GM19238 (cell line): ENCODE measurements at regions not wholly inside any gene's neighbourhood (a gene's known extent, or its start where the extent isn't known, plus 50 kb on each side); places are given as distances from the start of the nearest gene placed in this dataset.
"Not testable (repeated sequence)": the region's sequence is repeated elsewhere in the genome, so short reads cannot be mapped to it uniquely, and the experiment has no call there.

ENCODE experiments used
- DNase-seq: peaks from one replicate; pipeline ENCODE4 v3.0.0; 2011; ENCODE audit warnings: low spot score; ENCODE audit not compliant: insufficient read length

DNA sequence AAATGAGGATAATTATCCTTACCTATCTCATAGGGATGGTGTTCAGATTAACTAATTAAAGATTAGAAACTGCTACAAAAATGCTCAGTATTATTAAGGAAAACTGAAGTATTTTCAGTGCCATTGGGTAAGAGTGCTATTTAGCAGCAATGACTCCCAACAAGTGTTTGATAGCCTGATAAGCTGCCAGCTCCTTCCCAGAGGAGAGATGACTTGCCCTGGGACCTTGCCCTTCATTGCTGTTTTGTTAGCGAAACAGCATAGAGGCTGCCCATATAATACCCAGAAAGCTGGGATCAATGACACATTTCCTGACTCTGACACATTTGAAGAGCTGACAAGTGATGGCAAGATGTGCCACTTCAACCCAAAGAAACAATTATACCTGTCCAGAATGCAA lies 592.2 kb downstream of the ADGRL2 start:
- no peak for DNase-seq

DNA sequence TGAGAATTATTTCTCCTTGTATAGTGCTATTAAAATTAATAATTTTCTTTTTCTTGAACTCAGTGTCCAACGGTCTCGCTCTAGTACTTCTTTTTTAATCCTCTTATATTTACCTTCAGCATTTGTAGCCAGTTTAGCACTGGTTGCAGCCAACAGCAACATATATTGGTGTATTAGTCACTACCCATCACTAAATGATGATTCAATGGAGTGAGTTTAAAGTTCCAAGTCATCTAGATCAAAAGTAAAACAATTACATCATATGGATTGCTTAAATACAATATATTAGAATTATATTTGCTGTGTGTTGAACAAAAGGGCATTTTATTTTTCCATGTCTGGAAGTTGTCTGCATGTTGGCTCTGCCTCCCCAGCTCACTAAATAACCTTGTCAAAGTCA lies 591.8 kb downstream of the ADGRL2 start:
- no peak for DNase-seq

DNA sequence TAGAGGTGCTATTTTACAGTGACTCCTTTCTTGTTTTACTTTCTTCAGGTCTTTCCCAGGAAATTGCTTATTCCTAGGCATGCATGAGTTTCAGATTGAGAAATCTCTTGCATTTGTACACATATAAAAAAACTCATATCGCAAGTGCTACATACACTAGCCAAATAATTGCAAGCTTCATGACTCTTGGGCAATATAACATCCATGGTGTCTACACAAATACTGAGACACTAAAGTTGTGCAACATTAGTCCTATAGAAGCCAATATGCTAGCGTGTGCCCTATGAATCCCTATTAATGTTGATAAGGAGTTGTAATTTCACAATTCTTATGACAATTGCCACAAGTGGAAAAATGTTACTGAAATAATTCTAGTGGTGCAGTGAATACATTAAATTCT lies 591.0 kb downstream of the ADGRL2 start:
- DNase-seq: no peak

DNA sequence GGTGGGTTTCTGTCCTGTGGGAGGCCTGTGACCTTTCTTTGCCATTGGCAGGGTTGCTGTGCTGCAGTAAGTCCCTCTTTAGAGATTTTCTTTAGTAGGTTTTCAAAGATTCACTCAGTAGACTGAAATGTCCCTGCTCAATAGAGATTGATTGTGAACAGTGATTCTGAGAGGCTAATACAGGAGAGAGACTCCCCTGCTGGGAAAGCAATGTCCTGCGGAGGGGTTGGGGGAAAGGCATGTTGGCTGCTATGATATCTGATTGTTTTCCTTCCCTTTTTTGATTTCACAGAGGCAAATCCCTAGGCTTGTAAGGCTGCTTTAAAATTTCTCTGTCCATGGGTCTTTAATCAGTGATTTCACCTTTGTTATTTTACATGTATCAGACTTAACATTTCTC lies 589.9 kb downstream of the ADGRL2 start:
- DNase-seq: no peak

DNA sequence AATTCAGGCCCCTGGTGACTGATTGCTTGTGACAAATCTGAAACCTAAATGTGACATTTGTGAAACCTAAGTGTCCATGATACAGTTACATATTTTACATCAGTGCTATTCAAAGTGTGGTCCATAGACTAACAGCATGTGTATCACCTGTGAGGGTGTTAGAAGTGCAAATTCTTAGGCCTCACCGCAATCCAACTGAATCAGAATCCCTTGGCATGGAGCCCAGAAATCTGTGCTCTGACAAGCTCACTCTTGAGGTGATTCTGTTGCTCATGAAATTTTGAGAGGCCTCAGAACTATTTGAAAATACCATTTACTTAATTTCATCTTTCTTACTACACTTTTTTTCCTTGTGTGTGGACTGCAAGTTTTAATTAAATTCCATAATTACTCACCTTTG lies 587.9 kb downstream of the ADGRL2 start:
- no peak for DNase-seq

DNA sequence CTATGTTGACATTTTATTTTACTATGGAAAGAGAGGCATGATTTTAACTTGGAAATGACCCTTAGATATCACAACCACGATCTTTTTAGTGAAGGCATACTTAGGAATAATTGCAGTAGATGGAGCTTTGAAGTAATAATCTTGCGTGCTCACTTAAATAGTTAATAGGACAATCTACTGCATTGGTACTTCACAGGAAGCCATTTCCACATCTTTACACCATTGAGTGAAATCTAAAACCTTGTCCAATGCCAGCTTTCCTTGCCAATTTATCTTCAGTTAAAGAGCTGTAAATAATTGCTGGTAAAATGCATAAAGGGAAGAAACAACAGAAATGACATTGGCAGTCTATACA lies 586.3 kb downstream of the ADGRL2 start:
- no peak for DNase-seq

DNA sequence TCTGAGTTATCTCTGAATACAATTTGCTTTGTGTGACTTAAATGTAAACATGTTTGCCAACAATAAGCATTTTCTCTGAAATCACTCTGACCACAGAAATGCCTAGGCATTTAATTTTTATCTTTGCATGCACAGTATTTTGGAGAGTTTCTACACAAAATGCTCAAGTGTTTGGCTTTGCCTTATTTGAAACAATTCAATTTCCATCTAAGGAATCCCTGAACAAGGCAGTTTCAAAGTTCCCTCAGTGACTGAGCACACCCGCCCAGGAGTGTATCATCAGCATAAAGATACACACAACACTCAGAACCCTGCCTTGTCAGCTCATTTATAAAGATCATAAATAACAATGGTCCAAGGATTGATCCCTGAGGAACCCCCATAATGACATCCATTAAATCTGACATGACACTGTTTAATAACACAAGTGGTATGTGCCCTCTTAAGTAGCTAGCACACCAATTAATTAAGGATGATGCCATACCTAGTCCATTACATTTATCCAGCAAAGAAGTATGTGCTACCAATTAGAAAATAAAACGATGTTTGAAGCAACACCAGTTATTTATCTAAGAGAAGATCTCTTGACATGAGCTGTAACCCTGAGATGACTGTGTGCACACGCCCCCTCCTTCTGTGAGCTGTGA lies 585.8 kb downstream of the ADGRL2 start:
- no peak for DNase-seq

DNA sequence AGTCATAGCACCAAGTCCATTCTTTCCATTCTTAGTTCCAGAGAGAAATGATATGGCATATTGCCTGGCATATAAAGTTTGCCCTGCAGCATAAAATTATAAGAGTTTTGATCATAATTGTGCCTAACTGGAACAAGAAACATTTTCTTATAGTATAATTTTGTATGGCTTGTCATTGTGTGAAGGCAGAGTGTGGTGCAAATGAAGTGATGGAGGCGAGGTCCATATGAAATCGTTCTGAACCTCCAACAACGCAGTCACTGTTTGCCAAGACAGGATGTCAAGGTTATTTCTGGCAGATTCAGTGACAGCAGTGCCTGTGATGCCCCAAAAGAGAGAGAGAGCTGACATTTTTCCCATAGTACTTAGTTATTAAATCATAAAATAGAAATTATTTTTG lies 584.0 kb downstream of the ADGRL2 start:
- no peak for DNase-seq

DNA sequence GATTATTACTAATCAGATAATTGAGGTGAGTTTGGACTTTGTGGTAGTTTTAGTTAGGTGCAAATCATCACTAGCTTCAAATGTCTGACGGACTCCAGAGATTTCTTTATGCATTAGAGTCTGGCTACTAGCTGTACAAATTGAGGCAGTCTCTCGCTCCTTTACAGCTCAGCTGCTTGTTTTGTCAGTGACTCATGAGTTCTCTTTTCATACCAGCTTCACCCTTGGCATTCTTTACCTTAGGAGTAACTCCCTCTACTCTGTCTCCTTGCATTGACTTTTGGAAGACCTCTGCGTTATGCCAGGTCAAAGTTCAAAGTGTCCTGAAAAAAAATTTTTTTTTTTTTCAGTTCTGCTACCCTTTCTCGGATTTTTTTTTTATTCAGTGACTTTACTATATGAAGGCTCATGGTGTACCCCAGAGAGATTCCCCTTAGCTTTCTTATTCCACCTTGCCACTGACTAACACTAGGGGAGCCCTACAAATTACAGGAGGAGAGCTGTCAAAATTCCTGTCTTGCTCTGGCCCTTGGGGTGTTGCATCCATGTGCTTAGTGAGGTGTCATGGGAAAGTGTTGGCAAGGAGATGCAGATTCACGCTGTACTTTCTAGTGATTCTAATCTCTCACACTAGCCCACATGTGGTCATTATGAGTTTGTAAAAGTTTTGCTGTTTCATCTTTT lies 576.6 kb downstream of the ADGRL2 start:
- no peak for DNase-seq

DNA sequence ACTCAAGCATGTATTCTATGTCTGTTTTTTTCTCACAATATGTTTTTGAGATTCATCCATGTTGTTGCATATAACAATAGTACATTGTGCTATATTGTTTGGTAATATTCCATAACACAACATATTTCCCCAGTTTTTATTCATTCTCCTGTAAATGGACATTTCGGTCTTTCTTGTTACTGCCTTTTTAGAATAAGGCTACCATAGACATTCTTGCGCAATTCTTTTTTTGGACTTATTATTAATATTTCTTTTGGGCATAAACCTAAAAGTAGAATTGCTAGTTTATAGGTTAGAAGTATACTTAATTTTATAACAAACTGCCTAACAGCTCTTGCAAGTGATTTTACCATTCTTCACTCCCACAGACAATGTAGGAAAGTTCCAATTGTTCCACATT lies 573.0 kb downstream of the ADGRL2 start:
- DNase-seq: no peak

DNA sequence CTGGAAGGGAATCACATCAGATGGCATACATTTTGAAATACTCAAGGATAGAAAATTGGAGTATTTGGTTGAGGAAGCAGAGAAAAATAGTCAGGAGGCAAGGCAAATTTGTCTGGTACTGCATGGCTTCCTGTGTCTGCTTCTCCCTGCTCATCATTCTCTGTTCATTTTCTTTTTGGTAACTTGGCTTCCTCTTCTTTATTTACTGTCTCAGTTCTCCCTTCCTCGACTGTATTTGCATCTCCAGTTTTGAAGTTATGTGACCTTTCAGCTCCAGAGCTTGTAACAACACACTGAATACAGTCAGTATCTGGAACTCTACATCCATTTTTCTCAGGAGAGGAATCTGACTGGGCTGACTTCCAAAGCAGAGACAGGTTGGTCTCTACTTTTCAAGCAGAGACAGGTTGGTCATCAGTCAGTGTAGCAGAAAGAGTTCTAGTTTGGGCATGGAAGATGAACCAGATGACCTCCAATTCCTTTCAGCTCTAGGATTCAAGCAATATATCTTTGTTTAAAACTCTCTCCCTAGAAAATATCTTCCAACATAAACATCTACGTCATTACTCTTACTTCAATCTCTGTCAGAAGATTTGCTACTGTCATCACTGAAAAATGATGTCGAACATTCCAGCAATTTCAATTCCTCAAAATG lies 571.2 kb downstream of the ADGRL2 start:
- DNase-seq: no peak

DNA sequence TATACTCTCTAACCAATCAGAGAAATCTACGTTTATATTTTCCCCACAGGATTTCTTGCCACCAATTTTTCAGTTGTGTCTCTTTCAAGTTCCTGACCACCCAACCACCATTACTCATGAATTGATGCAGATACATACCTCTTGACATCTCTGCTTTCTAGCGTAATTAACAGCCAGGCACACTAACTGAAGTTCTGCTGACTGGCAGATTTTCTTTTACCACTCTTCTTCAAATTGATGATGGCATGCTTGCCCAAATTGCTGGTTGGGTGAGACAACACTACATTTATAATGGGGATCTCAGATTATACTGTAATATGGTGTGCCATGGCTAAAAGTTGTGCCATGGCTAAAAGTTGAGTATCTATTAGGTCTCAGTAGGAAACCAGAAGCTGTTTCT lies 566.7 kb downstream of the ADGRL2 start:
- no peak for DNase-seq

DNA sequence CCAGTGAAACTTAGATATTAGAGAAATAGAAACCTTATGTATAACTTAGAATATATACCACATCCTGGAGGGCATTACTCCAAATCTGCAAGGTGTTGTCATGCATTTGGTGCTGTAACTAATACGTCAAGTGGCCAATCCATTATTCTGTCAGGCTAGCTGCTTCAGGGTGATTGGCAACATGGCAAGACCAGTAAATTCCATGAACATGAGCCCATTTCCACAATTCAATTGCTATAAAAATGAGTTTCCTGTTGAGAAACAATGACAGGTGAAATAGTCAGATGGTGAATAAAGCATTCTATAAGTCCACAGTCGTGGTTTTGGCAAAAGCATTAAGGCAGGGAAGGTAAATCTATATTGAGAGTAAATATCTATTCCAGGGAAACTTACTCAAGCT lies 566.0 kb downstream of the ADGRL2 start:
- no peak for DNase-seq

DNA sequence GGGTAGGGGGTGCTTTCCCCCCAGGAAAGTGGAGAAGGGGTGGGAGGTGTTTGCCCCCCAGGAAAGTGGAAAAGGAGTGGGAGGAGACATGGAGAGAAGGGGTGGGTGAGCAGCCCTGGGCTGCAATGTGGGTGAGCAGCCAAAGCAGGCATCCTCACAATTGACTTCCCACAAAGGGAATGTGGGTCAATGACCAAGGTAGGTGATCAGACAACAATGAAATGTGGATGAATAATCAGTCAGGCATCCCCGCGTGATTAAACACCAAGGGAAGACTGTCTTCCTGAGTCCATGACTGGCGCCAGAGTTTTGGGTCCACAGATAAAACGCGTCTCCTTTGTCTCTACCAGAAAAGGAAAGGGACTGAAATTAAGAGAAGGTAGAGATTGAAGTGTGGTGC lies 558.8 kb downstream of the ADGRL2 start:
- DNase-seq: not testable (repeated sequence)

DNA sequence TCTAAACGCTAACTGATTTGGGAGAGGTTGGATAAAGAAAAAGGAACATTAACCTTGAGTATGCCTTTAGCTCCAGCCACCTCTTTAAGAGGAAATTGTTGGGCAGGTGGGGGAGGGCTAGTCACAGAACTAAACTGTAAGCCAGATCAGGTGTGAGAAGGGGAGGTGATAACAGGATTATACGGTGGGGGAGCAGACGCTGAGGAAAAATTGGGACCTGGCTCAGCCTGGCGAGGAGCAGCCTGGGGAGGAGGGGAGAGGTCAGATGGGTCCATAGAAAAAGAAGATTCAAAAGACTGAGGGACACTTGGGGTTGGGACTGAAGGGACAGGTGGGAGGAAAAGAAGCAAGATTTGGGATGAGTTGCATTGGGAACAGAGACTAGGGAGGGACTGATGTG lies 558.0 kb downstream of the ADGRL2 start:
- DNase-seq: not testable (repeated sequence)

DNA sequence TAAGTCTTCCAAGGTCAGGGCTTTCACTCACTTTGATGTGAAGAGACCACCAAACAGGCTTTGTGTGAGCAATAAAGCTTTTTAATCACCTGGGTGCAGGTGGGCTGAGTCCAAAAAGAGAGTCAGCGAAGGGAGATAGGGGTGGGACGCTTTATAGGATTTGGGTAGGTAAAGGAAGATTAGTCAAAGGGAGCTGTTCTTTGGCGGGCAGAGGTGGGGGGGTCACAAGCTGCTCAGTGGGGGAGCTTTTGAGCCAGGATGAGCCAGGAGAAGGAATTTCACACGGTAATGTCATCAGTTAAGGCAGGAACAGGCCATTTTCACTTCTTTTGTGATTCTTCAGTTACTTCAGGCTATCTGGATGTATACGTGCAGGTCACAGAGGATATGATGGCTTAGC lies 553.8 kb downstream of the ADGRL2 start:
- not testable (repeated sequence) for DNase-seq

DNA sequence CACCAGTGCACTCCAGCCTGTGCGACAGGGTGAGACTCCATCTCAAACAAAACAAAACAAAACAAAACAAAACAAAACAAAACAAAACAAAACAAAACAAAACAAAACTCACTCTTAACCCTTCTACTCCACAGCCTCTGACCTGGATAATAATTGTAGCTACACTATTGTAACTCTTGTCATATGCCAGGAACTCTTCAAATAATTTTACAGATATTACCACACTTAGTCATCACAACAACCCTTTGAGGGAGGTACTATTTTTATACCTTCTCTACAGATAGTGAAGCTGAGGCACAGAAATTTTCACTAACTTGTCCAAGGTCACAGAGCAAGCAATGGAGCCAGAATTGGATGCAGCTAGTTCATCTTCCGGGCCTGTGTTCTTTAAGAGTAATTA lies 547.8 kb downstream of the ADGRL2 start:
- no peak for DNase-seq

DNA sequence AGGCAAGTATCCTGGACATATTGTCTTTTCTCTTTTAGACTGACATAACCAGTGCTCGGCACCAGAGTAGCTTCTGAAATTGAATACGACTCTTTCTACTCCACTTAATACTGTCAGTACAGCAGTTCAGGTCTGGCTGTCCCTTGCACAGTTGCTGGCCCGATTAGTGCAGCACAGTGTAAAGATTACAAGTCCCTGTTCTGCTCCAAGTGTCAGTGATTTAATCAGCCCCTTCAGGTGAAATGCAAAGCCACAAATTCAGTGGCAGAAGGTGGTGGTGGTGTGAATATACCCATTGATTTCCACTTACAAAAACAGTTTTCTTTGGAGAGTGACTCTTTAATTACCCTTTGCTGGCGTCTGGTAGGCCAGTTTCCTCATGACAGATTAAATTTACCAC lies 545.4 kb downstream of the ADGRL2 start:
- no peak for DNase-seq

DNA sequence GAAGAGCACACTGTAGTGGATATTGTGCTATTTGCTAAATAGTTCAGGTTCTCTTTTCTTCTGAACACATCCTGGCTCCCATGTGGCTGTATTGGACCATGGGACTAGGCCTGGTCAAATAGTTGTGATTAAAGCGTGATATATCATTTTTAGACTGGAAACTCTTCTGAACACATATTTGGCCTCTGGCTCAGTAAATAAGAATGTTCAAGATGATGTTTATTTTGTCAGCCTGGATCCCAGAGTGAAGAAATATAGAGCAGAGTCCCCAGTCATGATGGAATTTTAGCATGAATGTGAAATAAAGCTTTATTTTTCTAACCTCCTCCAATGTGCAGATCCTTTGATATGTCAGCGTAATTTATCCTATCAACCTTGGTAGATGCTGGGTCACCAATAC lies 542.6 kb downstream of the ADGRL2 start:
- no peak for DNase-seq

DNA sequence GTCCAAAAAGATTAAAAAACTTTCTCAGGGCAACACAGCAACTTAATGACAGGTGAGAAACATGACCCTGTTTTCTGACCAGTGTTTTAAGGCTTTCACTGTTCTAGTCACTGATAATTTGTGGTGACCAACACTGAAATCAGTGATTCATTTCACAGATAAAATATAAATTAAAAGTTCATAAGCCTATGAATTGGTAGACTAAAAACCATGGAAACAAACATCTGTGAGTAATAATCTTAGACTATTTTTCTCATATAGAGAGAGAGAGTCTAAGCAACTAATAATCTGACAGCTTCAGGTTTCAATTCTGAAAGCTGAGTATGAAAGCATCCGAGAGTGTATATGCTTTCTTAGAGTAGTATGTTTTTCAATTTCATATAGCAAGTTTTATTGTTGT lies 536.9 kb downstream of the ADGRL2 start:
- DNase-seq: no peak

DNA sequence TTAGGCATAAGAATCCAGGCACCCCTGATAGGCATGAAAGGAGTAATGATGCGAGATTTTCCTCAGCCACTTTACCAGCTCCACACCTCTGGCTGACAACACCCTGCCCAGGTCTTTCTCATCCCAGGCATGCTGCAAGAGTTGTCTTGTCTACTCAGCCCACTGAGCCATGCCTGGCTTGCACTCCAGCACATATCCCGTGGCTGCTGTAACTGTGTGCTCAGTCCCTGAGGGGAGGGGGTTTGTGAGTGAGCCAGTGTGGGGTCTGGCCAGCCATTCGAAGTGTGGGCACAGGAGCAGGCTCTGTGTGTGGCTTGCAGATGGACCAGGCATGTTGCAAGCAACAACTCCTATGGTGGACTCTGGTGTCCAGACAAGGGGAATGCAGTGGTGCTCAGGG lies 529.6 kb downstream of the ADGRL2 start:
- no peak for DNase-seq

DNA sequence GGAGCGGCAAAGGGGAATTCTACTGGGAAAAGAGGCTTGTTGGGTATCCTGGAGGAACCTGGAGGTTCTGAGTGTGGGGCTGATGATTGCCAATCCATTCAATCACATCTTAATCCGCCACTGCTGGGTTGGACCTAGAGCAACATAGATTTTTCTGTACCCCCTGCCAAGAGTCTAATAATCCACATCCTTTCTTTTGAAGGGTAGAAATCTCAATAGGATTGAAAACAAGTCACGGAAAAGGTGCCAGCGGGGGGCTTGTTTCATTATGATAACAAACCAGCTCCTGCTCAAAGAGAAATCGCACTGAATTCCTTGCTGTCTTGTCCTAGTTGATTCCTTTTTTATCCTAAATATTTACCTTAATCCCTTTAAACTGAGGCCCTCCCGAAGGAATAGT lies 528.5 kb downstream of the ADGRL2 start:
- no peak for DNase-seq
